GM19372 (cell line): ENCODE measurements at regions not wholly inside any gene's neighbourhood (a gene's known extent, or its start where the extent isn't known, plus 50 kb on each side); places are given as distances from the start of the nearest gene placed in this dataset.
"Not testable (repeated sequence)": the region's sequence is repeated elsewhere in the genome, so short reads cannot be mapped to it uniquely, and the experiment has no call there.

Experiments used
- ATAC-seq: cut with Tn5 transposase; IDR thresholded peaks from one replicate; pipeline ENCODE4 v1.9.1; 2021; ENCODE audit warnings: mild to moderate bottlenecking, low read depth, moderate library complexity; ENCODE audit not compliant: unreplicated experiment

GRCh38 chr5:136564431-136564830, 199.1 kb upstream of the TRPC7 start:
- ATAC-seq, result not testable (repeated sequence)

GRCh38 chr5:136563489-136563888, 198.1 kb upstream of the TRPC7 start:
- no peak for ATAC-seq

- no peak for ATAC-seq
Observed at GRCh38 chr5:136560126-136560525, 194.8 kb upstream of the TRPC7 start.

GRCh38 chr5:136559651-136560050, 194.3 kb upstream of the TRPC7 start:
- ATAC-seq, result no peak

GRCh38 chr5:136547096-136547495, 181.8 kb upstream of the TRPC7 start:
- not testable (repeated sequence) for ATAC-seq

- ATAC-seq, result not testable (repeated sequence)
Observed at GRCh38 chr5:136546441-136546840, 181.1 kb upstream of the TRPC7 start.

- not testable (repeated sequence) for ATAC-seq
Observed at GRCh38 chr5:136545031-136545430, 179.7 kb upstream of the TRPC7 start.

GRCh38 chr5:136538534-136538933, 173.2 kb upstream of the TRPC7 start:
- ATAC-seq, result no peak

- no peak for ATAC-seq
Observed at GRCh38 chr5:136529081-136529480, 163.7 kb upstream of the TRPC7 start.

- no peak for ATAC-seq
Observed at GRCh38 chr5:136528481-136529030, 163.2 kb upstream of the TRPC7 start.

GRCh38 chr5:136527311-136527710, 162.0 kb upstream of the TRPC7 start:
- no peak for ATAC-seq

GRCh38 chr5:136526791-136527190, 161.4 kb upstream of the TRPC7 start:
- ATAC-seq, result no peak

GRCh38 chr5:136526021-136526420, 160.7 kb upstream of the TRPC7 start:
- no peak for ATAC-seq

- ATAC-seq, result no peak
Observed at GRCh38 chr5:136525597-136525996, 160.3 kb upstream of the TRPC7 start.

- ATAC-seq, result no peak
Observed at GRCh38 chr5:136522217-136522956, 157.0 kb upstream of the TRPC7 start.

GRCh38 chr5:136521696-136522095, 156.4 kb upstream of the TRPC7 start:
- ATAC-seq, result no peak

- ATAC-seq, result no peak
Observed at GRCh38 chr5:136518814-136519213, 153.5 kb upstream of the TRPC7 start.

GRCh38 chr5:136518174-136518573, 152.8 kb upstream of the TRPC7 start:
- ATAC-seq, result no peak

GRCh38 chr5:136517755-136518154, 152.4 kb upstream of the TRPC7 start:
- ATAC-seq, result no peak

GRCh38 chr5:136516637-136517036, 151.3 kb upstream of the TRPC7 start:
- ATAC-seq, result no peak

- no peak for ATAC-seq
Observed at GRCh38 chr5:136513430-136513829, 148.1 kb upstream of the TRPC7 start.

GRCh38 chr5:136511046-136511445, 145.7 kb upstream of the TRPC7 start:
- ATAC-seq, result no peak
